ENCODE measurements at regions not wholly inside any gene's neighbourhood (a gene's known extent, or its start where the extent isn't known, plus 50 kb on each side); places are given as distances from the start of the nearest gene placed in this dataset.

- Mint-ChIP-seq H3K9me3 (peaks cover 0 to 10% (median 0%) of the 10 kb centered on the region in 7 donors), H3K4me3 (no peak overlapping the region), H3K27ac (no peak overlapping the region), H3K36me3 (no peaks in the 10 kb centered on the region), H3K4me1 (no peaks in the 10 kb centered on the region), H3K27me3 (no peaks in the 10 kb centered on the region)
- no peak overlapping the region for H3K4me3 ChIP-seq (ENCODE audit: low read depth, low read length)
- H3K9me3 ChIP-seq (ENCODE audit: control insufficient read depth in 2 of 2, low read length in 2 of 2) = no peaks in the 10 kb centered on the region
- no peaks in the 10 kb centered on the region for H3K36me3 ChIP-seq (ENCODE audit: control insufficient read depth, insufficient read depth, low read length)
- ATAC-seq (ENCODE audit: low read depth in 2 of 2) (no peak), DNase-seq (no peak)
- no peak overlapping the region for H3K27ac ChIP-seq (ENCODE audit: insufficient read depth, low read length, poor library complexity, severe bottlenecking)
- H3K27me3 ChIP-seq (ENCODE audit: control insufficient read depth, insufficient read depth, low read length) = no peaks in the 10 kb centered on the region
- no peaks in the 10 kb centered on the region for H3K4me1 ChIP-seq (ENCODE audit: control insufficient read depth, insufficient read depth, low read length, poor library complexity, severe bottlenecking)
These were observed 446.2 kb downstream of the INSC start for GRCh38 chr11:15560689-15561467.

GRCh38 chr11:15562230-15562629, 447.5 kb downstream of the INSC start:
- Mint-ChIP-seq H3K4me3 (no peak overlapping the region), H3K27ac (no peak overlapping the region), H3K4me1 (no peaks in the 10 kb centered on the region), H3K9me3 (peaks cover 0 to 12% (median 1%) of the 10 kb centered on the region in 7 donors), H3K27me3 (no peaks in the 10 kb centered on the region), H3K36me3 (no peaks in the 10 kb centered on the region)
- H3K4me3 ChIP-seq (ENCODE audit: low read depth, low read length) = no peak overlapping the region
- no peak for DNase-seq
- H3K4me1 ChIP-seq (ENCODE audit: control insufficient read depth, insufficient read depth, low read length, poor library complexity, severe bottlenecking) = no peaks in the 10 kb centered on the region
- no peaks in the 10 kb centered on the region for H3K27me3 ChIP-seq (ENCODE audit: control insufficient read depth, insufficient read depth, low read length)
- H3K27ac ChIP-seq (ENCODE audit: insufficient read depth, low read length, poor library complexity, severe bottlenecking) = no peak overlapping the region
- H3K36me3 ChIP-seq (ENCODE audit: control insufficient read depth, insufficient read depth, low read length) = no peaks in the 10 kb centered on the region
- no peaks in the 10 kb centered on the region for H3K9me3 ChIP-seq (ENCODE audit: control insufficient read depth in 2 of 2, low read length in 2 of 2)
- no peak for ATAC-seq (ENCODE audit: low read depth in 2 of 2)

GRCh38 chr11:15563054-15563453, 448.3 kb downstream of the INSC start:
- no peaks in the 10 kb centered on the region for H3K27me3 Mint-ChIP-seq
- ATAC-seq (ENCODE audit: low read depth in 2 of 2) (no peak), DNase-seq (no peak)
- H3K4me3 ChIP-seq (ENCODE audit: low read depth, low read length) = no peak overlapping the region
- H3K27ac ChIP-seq (ENCODE audit: insufficient read depth, low read length, poor library complexity, severe bottlenecking) = no peak overlapping the region
- no peaks in the 10 kb centered on the region for H3K36me3 Mint-ChIP-seq
- H3K9me3 Mint-ChIP-seq = peaks cover 0 to 14% (median 0%) of the 10 kb centered on the region in 7 donors
- no peaks in the 10 kb centered on the region for H3K27me3 ChIP-seq (ENCODE audit: control insufficient read depth, insufficient read depth, low read length)
- H3K4me1 ChIP-seq (ENCODE audit: control insufficient read depth, insufficient read depth, low read length, poor library complexity, severe bottlenecking) = no peaks in the 10 kb centered on the region
- no peak overlapping the region for H3K4me3 Mint-ChIP-seq
- no peaks in the 10 kb centered on the region for H3K36me3 ChIP-seq (ENCODE audit: control insufficient read depth, insufficient read depth, low read length)
- no peak overlapping the region for H3K27ac Mint-ChIP-seq
- no peaks in the 10 kb centered on the region for H3K9me3 ChIP-seq (ENCODE audit: control insufficient read depth in 2 of 2, low read length in 2 of 2)
- no peaks in the 10 kb centered on the region for H3K4me1 Mint-ChIP-seq

- Histone ChIP-seq H3K27me3 (ENCODE audit: control insufficient read depth, insufficient read depth, low read length) (no peaks in the 10 kb centered on the region), H3K4me1 (ENCODE audit: control insufficient read depth, insufficient read depth, low read length, poor library complexity, severe bottlenecking) (no peaks in the 10 kb centered on the region), H3K4me3 (ENCODE audit: low read depth, low read length) (no peak overlapping the region), H3K36me3 (ENCODE audit: control insufficient read depth, insufficient read depth, low read length) (no peaks in the 10 kb centered on the region), H3K9me3 (ENCODE audit: control insufficient read depth in 2 of 2, low read length in 2 of 2) (no peaks in the 10 kb centered on the region), H3K27ac (ENCODE audit: insufficient read depth, low read length, poor library complexity, severe bottlenecking) (no peak overlapping the region)
- H3K27ac Mint-ChIP-seq = no peak overlapping the region
- H3K27me3 Mint-ChIP-seq = no peaks in the 10 kb centered on the region
- no peak overlapping the region for H3K4me3 Mint-ChIP-seq
- H3K9me3 Mint-ChIP-seq = peaks cover 0 to 14% (median 0%) of the 10 kb centered on the region in 7 donors
- no peaks in the 10 kb centered on the region for H3K4me1 Mint-ChIP-seq
- no peaks in the 10 kb centered on the region for H3K36me3 Mint-ChIP-seq
- no peak for DNase-seq
- no peak for ATAC-seq (ENCODE audit: low read depth in 2 of 2)
These were observed 451.2 kb downstream of the INSC start for GRCh38 chr11:15565880-15566279.

GRCh38 chr11:15568440-15568839, 453.7 kb downstream of the INSC start:
- Histone ChIP-seq H3K4me3 (ENCODE audit: low read depth, low read length) (no peak overlapping the region), H3K27ac (ENCODE audit: insufficient read depth, low read length, poor library complexity, severe bottlenecking) (no peak overlapping the region), H3K36me3 (ENCODE audit: control insufficient read depth, insufficient read depth, low read length) (no peaks in the 10 kb centered on the region), H3K4me1 (ENCODE audit: control insufficient read depth, insufficient read depth, low read length, poor library complexity, severe bottlenecking) (no peaks in the 10 kb centered on the region), H3K9me3 (ENCODE audit: control insufficient read depth in 2 of 2, low read length in 2 of 2) (no peaks in the 10 kb centered on the region), H3K27me3 (ENCODE audit: control insufficient read depth, insufficient read depth, low read length) (no peaks in the 10 kb centered on the region)
- H3K4me1 Mint-ChIP-seq = no peaks in the 10 kb centered on the region
- H3K27me3 Mint-ChIP-seq = no peaks in the 10 kb centered on the region
- H3K27ac Mint-ChIP-seq = no peak overlapping the region
- ATAC-seq (ENCODE audit: low read depth in 2 of 2) (no peak), DNase-seq (no peak)
- no peaks in the 10 kb centered on the region for H3K36me3 Mint-ChIP-seq
- H3K4me3 Mint-ChIP-seq = no peak overlapping the region
- H3K9me3 Mint-ChIP-seq = peaks cover 0 to 12% (median 0%) of the 10 kb centered on the region in 7 donors

- Mint-ChIP-seq H3K36me3 (no peaks in the 10 kb centered on the region), H3K4me1 (no peaks in the 10 kb centered on the region), H3K27ac (no peak overlapping the region), H3K27me3 (no peaks in the 10 kb centered on the region), H3K9me3 (peaks cover 0 to 8% (median 0%) of the 10 kb centered on the region in 7 donors), H3K4me3 (no peak overlapping the region)
- Histone ChIP-seq H3K36me3 (ENCODE audit: control insufficient read depth, insufficient read depth, low read length) (no peaks in the 10 kb centered on the region), H3K4me1 (ENCODE audit: control insufficient read depth, insufficient read depth, low read length, poor library complexity, severe bottlenecking) (no peaks in the 10 kb centered on the region), H3K27me3 (ENCODE audit: control insufficient read depth, insufficient read depth, low read length) (no peaks in the 10 kb centered on the region), H3K9me3 (ENCODE audit: control insufficient read depth in 2 of 2, low read length in 2 of 2) (no peaks in the 10 kb centered on the region), H3K4me3 (ENCODE audit: low read depth, low read length) (no peak overlapping the region), H3K27ac (ENCODE audit: insufficient read depth, low read length, poor library complexity, severe bottlenecking) (no peak overlapping the region)
- no peak for DNase-seq
- no peak for ATAC-seq (ENCODE audit: low read depth in 2 of 2)
These were observed 454.7 kb downstream of the INSC start for GRCh38 chr11:15569305-15570025.

GRCh38 chr11:15575409-15575808, 460.7 kb downstream of the INSC start:
- Mint-ChIP-seq H3K27ac (no peak overlapping the region), H3K4me1 (no peaks in the 10 kb centered on the region), H3K4me3 (no peak overlapping the region), H3K9me3 (peaks cover 0 to 1% (median 0%) of the 10 kb centered on the region in 7 donors), H3K27me3 (no peaks in the 10 kb centered on the region), H3K36me3 (no peaks in the 10 kb centered on the region)
- no peak for DNase-seq
- Histone ChIP-seq H3K27me3 (ENCODE audit: control insufficient read depth, insufficient read depth, low read length) (no peaks in the 10 kb centered on the region), H3K4me1 (ENCODE audit: control insufficient read depth, insufficient read depth, low read length, poor library complexity, severe bottlenecking) (no peaks in the 10 kb centered on the region), H3K4me3 (ENCODE audit: low read depth, low read length) (no peak overlapping the region), H3K9me3 (ENCODE audit: control insufficient read depth in 2 of 2, low read length in 2 of 2) (no peaks in the 10 kb centered on the region), H3K36me3 (ENCODE audit: control insufficient read depth, insufficient read depth, low read length) (no peaks in the 10 kb centered on the region), H3K27ac (ENCODE audit: insufficient read depth, low read length, poor library complexity, severe bottlenecking) (no peak overlapping the region)
- no peak for ATAC-seq (ENCODE audit: low read depth in 2 of 2)

GRCh38 chr11:15576769-15577168, 462.0 kb downstream of the INSC start:
- Histone ChIP-seq H3K4me3 (ENCODE audit: low read depth, low read length) (no peak overlapping the region), H3K27me3 (ENCODE audit: control insufficient read depth, insufficient read depth, low read length) (no peaks in the 10 kb centered on the region), H3K36me3 (ENCODE audit: control insufficient read depth, insufficient read depth, low read length) (no peaks in the 10 kb centered on the region), H3K4me1 (ENCODE audit: control insufficient read depth, insufficient read depth, low read length, poor library complexity, severe bottlenecking) (no peaks in the 10 kb centered on the region), H3K9me3 (ENCODE audit: control insufficient read depth in 2 of 2, low read length in 2 of 2) (no peaks in the 10 kb centered on the region), H3K27ac (ENCODE audit: insufficient read depth, low read length, poor library complexity, severe bottlenecking) (no peak overlapping the region)
- H3K27ac Mint-ChIP-seq = no peak overlapping the region
- no peak for ATAC-seq (ENCODE audit: low read depth in 2 of 2)
- no peak overlapping the region for H3K4me3 Mint-ChIP-seq
- H3K27me3 Mint-ChIP-seq = no peaks in the 10 kb centered on the region
- no peaks in the 10 kb centered on the region for H3K36me3 Mint-ChIP-seq
- peaks cover 0 to 1% (median 0%) of the 10 kb centered on the region in 7 donors for H3K9me3 Mint-ChIP-seq
- H3K4me1 Mint-ChIP-seq = no peaks in the 10 kb centered on the region
- no peak for DNase-seq

All from CD4-positive, CD25-positive, alpha-beta regulatory T cell (primary cell).